ACHN (cell line): ENCODE measurements at regions not wholly inside any gene's neighbourhood (a gene's known extent, or its start where the extent isn't known, plus 50 kb on each side); places are given as distances from the start of the nearest gene placed in this dataset.
A peak's percentile ranks its signal among the peaks of the same experiment; 100 is the strongest.

ENCODE experiments used
- DNase-seq: peaks from one replicate; pipeline ENCODE4 v3.0.0-alpha.2; 2015
- in situ Hi-C: cut with HindIII; loops from 2 replicates; pipeline ENCODE4 v1.10.0; 2017; ENCODE audit warnings: low sequenced_read_pairs, low pct_ligation_motif_present, low pct_unique_long_range_greater_than_20kb

GRCh38 chr2:151049746-151050145 is 211.9 kb downstream of the RBM43 start:
- in situ Hi-C loops = no loop called here
- peak; percentile 33 for DNase-seq

GRCh38 chr2:151048331-151049054 is 213.2 kb downstream of the RBM43 start:
- in situ Hi-C loops = no loop called here
- no peak for DNase-seq

- no peak for DNase-seq
- in situ Hi-C loops = no loop called here
Observed at GRCh38 chr2:151043484-151043883, 218.2 kb downstream of the RBM43 start.

- in situ Hi-C loops = no loop called here
- DNase-seq = no peak
Observed at GRCh38 chr2:151042964-151043363, 218.7 kb downstream of the RBM43 start.

- DNase-seq = no peak
- in situ Hi-C loops = no loop called here
Observed at GRCh38 chr2:151040039-151040438, 221.6 kb downstream of the RBM43 start.

- in situ Hi-C loops = no loop called here
- DNase-seq = no peak
Observed at GRCh38 chr2:151038516-151038915, 223.1 kb downstream of the RBM43 start.

- in situ Hi-C loops = no loop called here
- no peak for DNase-seq
Observed at GRCh38 chr2:151037434-151037833, 224.2 kb downstream of the RBM43 start.

- in situ Hi-C loops = no loop called here
- no peak for DNase-seq
Observed at GRCh38 chr2:151033271-151034248, 228.1 kb downstream of the RBM43 start.

- in situ Hi-C loops = no loop called here
Observed at GRCh38 chr2:151032741-151033191, 228.9 kb downstream of the RBM43 start.

GRCh38 chr2:151030663-151031230 is 230.9 kb downstream of the RBM43 start:
- peak; percentile 5 for DNase-seq
- in situ Hi-C loops = no loop called here

More at GRCh38 chr2:151032741-151033191, 228.9 kb downstream of the RBM43 start:
- no peak for DNase-seq

- in situ Hi-C loops = no loop called here
- DNase-seq = no peak
Observed at GRCh38 chr2:151029406-151030157, 232.1 kb downstream of the RBM43 start.

GRCh38 chr2:151028691-151029176 is 232.9 kb downstream of the RBM43 start:
- no peak for DNase-seq
- in situ Hi-C loops = no loop called here

GRCh38 chr2:151027151-151027550 is 234.5 kb downstream of the RBM43 start:
- in situ Hi-C loops = no loop called here

GRCh38 chr2:151025816-151026215 is 235.8 kb downstream of the RBM43 start:
- in situ Hi-C loops = no loop called here
- no peak for DNase-seq

More at GRCh38 chr2:151027151-151027550, 234.5 kb downstream of the RBM43 start:
- no peak for DNase-seq

GRCh38 chr2:151024696-151025251 is 236.9 kb downstream of the RBM43 start:
- DNase-seq = no peak
- in situ Hi-C loops = no loop called here

- in situ Hi-C loops = no loop called here
- no peak for DNase-seq
Observed at GRCh38 chr2:151021747-151022452, 239.8 kb downstream of the RBM43 start.

GRCh38 chr2:151020411-151020810 is 241.3 kb downstream of the RBM43 start:
- in situ Hi-C loops = no loop called here
- DNase-seq = no peak
